C4-2B (cell line): ENCODE measurements at regions not wholly inside any gene's neighbourhood (a gene's known extent, or its start where the extent isn't known, plus 50 kb on each side); places are given as distances from the start of the nearest gene placed in this dataset.

Experiments used
- CTCF ChIP-seq: fragments of 450-650 bp; conservative IDR thresholded peaks from 2 replicates; pipeline ENCODE4 v1.5.1; 2017; ENCODE audit warnings: mild to moderate bottlenecking
- ZFX ChIP-seq: fragments of 450-650 bp; IDR thresholded peaks from 2 replicates; pipeline ENCODE4 v1.6.1; 2017

- TF ChIP-seq CTCF (no peak), ZFX (no peak)
Measured at GRCh38 chr2:145206496-145207281, 686.8 kb upstream of the ZEB2 start.
